ENCODE measurements at regions not wholly inside any gene's neighbourhood (a gene's known extent, or its start where the extent isn't known, plus 50 kb on each side); places are given as distances from the start of the nearest gene placed in this dataset.

DNA sequence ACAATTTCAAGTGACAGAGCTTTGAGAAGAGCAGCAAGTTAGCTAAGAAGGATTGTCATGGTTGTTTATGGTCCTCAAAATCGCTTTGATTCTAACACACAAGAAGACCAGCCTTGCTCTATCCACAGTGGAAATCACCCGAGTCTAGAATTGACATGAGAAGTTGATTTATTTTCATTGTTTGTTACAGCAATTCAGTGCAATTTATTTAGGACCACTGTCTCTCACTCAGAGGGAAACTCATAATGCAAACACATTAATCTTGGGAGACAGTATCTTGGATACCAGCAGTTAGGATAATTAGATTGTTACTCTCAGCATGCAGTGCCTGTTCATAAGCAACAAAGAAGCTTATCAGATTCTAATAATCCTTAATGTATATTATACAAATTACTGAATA is 498.9 kb downstream of the NTRK2 start:
- Histone ChIP-seq H3K27ac (ENCODE audit: low read depth in 1 of 2, low read length in 2 of 2) (no peak overlapping the region), H3K4me3 (ENCODE audit: low read length) (no peak overlapping the region), H3K27me3 (ENCODE audit: control insufficient read depth in 1 of 2, insufficient read depth in 2 of 2, low read length in 2 of 2) (no peaks in the 10 kb centered on the region), H3K4me1 (ENCODE audit: insufficient read depth, low read length) (no peaks in the 10 kb centered on the region), H3K36me3 (ENCODE audit: insufficient read depth, low read length) (no peaks in the 10 kb centered on the region), H3K9me3 (ENCODE audit: control insufficient read depth in 1 of 2, insufficient read depth in 1 of 2, low read length in 2 of 2) (no peaks in the 10 kb centered on the region)
- TF ChIP-seq, protein P1, sequence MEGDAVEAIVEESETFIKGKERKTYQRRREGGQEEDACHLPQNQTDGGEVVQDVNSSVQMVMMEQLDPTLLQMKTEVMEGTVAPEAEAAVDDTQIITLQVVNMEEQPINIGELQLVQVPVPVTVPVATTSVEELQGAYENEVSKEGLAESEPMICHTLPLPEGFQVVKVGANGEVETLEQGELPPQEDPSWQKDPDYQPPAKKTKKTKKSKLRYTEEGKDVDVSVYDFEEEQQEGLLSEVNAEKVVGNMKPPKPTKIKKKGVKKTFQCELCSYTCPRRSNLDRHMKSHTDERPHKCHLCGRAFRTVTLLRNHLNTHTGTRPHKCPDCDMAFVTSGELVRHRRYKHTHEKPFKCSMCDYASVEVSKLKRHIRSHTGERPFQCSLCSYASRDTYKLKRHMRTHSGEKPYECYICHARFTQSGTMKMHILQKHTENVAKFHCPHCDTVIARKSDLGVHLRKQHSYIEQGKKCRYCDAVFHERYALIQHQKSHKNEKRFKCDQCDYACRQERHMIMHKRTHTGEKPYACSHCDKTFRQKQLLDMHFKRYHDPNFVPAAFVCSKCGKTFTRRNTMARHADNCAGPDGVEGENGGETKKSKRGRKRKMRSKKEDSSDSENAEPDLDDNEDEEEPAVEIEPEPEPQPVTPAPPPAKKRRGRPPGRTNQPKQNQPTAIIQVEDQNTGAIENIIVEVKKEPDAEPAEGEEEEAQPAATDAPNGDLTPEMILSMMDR (IDR thresholded peaks at IDR 0.05) = no peak
- ChIA-PET CTCF (no interaction called here), POLR2A (no interaction called here)
- Mint-ChIP-seq H3K4me1 (ENCODE audit: low read depth) (no peaks in the 10 kb centered on the region), H3K4me3 (no peak overlapping the region), H3K27me3 (no peaks in the 10 kb centered on the region), H3K9me3 (no peaks in the 10 kb centered on the region), H3K36me3 (ENCODE audit: low read depth) (no peaks in the 10 kb centered on the region), H3K27ac (no peak overlapping the region)
- no peak for DNase-seq
- ATAC-seq (ENCODE audit: poor library complexity) = no peak
- intact Hi-C loops (cut with DNase I, micrococcal nuclease) = no loop called here

DNA sequence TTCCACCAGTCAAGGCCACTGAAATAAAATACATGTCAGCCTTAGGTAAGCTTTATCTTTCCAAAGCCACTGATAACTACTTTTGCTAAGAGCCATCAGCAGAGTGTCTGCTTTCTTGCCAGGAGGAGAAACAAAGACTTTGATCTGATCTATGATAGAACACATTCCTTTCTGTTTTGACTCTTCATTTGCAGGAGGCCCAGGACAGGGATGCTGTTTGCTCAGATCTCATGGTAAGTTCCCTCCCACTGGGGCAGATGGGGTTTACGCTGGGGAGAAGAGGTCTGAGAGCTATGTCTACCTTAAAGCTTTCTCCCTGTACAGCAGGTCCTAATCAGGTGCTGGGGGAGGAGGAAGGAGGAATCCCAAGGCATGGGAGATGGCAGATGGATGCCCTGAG is 497.6 kb downstream of the NTRK2 start:
- ChIA-PET CTCF (no interaction called here), POLR2A (no interaction called here)
- Histone ChIP-seq H3K9me3 (ENCODE audit: control insufficient read depth in 1 of 2, insufficient read depth in 1 of 2, low read length in 2 of 2) (no peaks in the 10 kb centered on the region), H3K27ac (ENCODE audit: low read depth in 1 of 2, low read length in 2 of 2) (no peak overlapping the region), H3K4me3 (ENCODE audit: low read length) (no peak overlapping the region), H3K36me3 (ENCODE audit: insufficient read depth, low read length) (no peaks in the 10 kb centered on the region), H3K4me1 (ENCODE audit: insufficient read depth, low read length) (no peaks in the 10 kb centered on the region), H3K27me3 (ENCODE audit: control insufficient read depth in 1 of 2, insufficient read depth in 2 of 2, low read length in 2 of 2) (no peaks in the 10 kb centered on the region)
- Mint-ChIP-seq H3K27ac (no peak overlapping the region), H3K4me1 (ENCODE audit: low read depth) (no peaks in the 10 kb centered on the region), H3K4me3 (no peak overlapping the region), H3K27me3 (no peaks in the 10 kb centered on the region), H3K9me3 (no peaks in the 10 kb centered on the region), H3K36me3 (ENCODE audit: low read depth) (no peaks in the 10 kb centered on the region)
- TF ChIP-seq, protein P1 (IDR thresholded peaks at IDR 0.05) = no peak
- no peak for ATAC-seq (ENCODE audit: poor library complexity)
- DNase-seq = no peak
- intact Hi-C loops (cut with DNase I, micrococcal nuclease) = no loop called here

DNA sequence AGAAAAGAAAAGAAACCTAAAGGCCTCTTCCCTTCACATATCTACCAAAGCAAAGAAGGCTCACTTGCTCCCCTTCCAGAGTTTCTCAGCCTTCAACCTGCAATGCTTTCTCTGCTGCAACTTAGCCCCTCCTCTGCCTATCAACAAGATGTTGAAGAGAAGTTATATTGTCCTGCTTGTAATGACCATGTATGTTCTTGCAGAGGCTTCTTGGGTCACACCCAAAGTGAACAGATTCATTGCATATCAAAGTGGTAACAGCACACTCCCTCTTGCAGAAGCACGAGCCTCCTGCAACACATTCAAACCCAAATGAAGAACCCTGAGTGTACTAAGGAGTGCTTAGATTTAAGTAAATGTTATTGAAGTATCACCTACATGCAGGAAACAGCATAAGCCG is 494.3 kb downstream of the NTRK2 start:
- ATAC-seq (ENCODE audit: poor library complexity) (no peak), DNase-seq (no peak)
- no peaks in the 10 kb centered on the region for H3K4me1 ChIP-seq (ENCODE audit: insufficient read depth, low read length)
- no peak overlapping the region for H3K4me3 ChIP-seq (ENCODE audit: low read length)
- no peaks in the 10 kb centered on the region for H3K4me1 Mint-ChIP-seq (ENCODE audit: low read depth)
- intact Hi-C loops (cut with DNase I, micrococcal nuclease) = no loop called here
- CTCF ChIA-PET = no interaction called here
- no peaks in the 10 kb centered on the region for H3K36me3 Mint-ChIP-seq (ENCODE audit: low read depth)
- no peaks in the 10 kb centered on the region for H3K36me3 ChIP-seq (ENCODE audit: insufficient read depth, low read length)
- H3K27me3 ChIP-seq (ENCODE audit: control insufficient read depth in 1 of 2, insufficient read depth in 2 of 2, low read length in 2 of 2) = no peaks in the 10 kb centered on the region
- no peaks in the 10 kb centered on the region for H3K9me3 Mint-ChIP-seq
- TF ChIP-seq, protein P1 (IDR thresholded peaks at IDR 0.05) = no peak
- POLR2A ChIA-PET = no interaction called here
- no peaks in the 10 kb centered on the region for H3K27me3 Mint-ChIP-seq
- no peak overlapping the region for H3K27ac Mint-ChIP-seq
- H3K9me3 ChIP-seq (ENCODE audit: control insufficient read depth in 1 of 2, insufficient read depth in 1 of 2, low read length in 2 of 2) = no peaks in the 10 kb centered on the region
- H3K4me3 Mint-ChIP-seq = no peak overlapping the region
- H3K27ac ChIP-seq (ENCODE audit: low read depth in 1 of 2, low read length in 2 of 2) = no peak overlapping the region
